GM12865 (cell line): ENCODE measurements at regions not wholly inside any gene's neighbourhood (a gene's known extent, or its start where the extent isn't known, plus 50 kb on each side); places are given as distances from the start of the nearest gene placed in this dataset.

Experiments used
- DNase-seq: peaks from one replicate; pipeline ENCODE4 v3.0.0; 2010; ENCODE audit warnings: low read depth
- H3K4me3 ChIP-seq: 2 replicates; pipeline ENCODE4 v1.5.1; 2011; ENCODE audit warnings: mild to moderate bottlenecking, low read depth, low read length, control low read depth
- TF ChIP-seq, protein P1 (sequence below): IDR thresholded peaks from 2 replicates; pipeline ENCODE4 v1.5.1; 2011; ENCODE audit warnings: low read length, control low read depth, low read depth, inconsistent platforms; ENCODE audit not compliant: insufficient read depth; ENCODE audit errors: missing control alignments

DNA sequence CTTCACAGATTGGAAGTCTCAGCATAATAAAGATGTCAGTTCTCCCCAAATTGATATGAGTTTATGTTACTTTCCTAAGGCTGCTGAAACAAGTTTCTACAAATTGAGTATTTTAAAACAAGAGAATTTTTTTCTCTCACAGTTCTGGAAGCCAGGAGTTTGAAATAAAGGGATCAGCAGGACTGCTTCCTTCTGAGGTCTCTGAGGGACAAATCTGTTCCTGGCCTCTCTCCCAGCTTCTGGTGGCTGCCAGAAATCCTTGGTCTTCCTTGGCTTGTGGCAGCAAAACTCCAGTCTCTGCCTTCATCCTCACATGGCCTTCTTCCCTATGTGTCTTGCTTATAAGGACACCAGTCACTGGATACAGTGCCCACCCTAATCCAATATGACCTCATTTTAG is 136.1 kb downstream of the TFAP2A start:
- TF ChIP-seq, protein P1, sequence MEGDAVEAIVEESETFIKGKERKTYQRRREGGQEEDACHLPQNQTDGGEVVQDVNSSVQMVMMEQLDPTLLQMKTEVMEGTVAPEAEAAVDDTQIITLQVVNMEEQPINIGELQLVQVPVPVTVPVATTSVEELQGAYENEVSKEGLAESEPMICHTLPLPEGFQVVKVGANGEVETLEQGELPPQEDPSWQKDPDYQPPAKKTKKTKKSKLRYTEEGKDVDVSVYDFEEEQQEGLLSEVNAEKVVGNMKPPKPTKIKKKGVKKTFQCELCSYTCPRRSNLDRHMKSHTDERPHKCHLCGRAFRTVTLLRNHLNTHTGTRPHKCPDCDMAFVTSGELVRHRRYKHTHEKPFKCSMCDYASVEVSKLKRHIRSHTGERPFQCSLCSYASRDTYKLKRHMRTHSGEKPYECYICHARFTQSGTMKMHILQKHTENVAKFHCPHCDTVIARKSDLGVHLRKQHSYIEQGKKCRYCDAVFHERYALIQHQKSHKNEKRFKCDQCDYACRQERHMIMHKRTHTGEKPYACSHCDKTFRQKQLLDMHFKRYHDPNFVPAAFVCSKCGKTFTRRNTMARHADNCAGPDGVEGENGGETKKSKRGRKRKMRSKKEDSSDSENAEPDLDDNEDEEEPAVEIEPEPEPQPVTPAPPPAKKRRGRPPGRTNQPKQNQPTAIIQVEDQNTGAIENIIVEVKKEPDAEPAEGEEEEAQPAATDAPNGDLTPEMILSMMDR = no peak
- no peak for DNase-seq
- H3K4me3 ChIP-seq = no peak overlapping the region

DNA sequence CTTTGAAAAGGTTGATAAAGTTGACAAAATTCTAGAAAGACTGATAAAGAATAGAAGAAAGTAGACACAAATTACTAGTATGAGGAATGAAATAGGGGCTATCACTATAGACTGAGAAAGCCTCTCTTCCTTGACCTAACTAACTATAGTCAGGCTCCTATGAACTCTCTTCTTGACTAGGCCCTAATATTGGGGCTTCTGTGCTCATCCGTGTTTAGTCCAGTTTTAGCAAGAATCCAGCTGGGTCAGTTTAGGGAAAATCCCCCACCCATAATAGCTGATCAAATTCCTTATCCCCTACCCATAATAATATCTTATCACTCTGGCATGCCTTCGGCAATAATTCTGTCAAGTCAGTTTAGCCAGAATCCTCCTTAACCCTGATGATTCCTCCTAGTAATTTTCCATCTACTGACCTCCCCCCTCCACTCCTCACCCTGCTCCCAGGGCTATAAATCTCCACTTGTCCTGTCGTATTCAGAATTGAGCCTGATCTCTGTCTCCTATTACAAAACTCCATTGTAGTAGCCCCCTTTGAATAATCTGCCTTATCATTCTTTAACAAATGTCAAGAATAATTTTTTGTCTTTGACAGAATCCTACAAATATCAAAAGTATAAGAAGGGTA is 138.1 kb downstream of the TFAP2A start:
- H3K4me3 ChIP-seq = no peak overlapping the region
- no peak for DNase-seq
- TF ChIP-seq, protein P1 = no peak

DNA sequence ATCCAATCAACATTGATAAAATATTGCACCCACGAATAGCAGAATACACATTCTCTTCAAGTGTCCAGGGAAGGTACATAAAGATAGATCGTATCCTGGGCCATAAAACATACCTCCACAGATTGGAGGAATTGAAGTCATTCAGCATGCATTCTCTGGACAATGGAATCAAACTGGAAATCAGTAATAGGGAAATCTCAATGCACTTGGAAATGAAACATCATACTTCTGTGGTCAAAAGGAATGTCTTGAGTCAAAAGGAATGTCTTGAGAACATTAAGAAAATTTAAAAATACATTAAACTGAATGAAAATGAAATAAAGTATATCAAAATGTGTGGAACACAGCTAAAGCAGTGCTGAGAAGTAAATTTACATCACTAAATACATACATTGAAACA is 138.8 kb downstream of the TFAP2A start:
- TF ChIP-seq, protein P1 = no peak
- DNase-seq = no peak
- no peak overlapping the region for H3K4me3 ChIP-seq

DNA sequence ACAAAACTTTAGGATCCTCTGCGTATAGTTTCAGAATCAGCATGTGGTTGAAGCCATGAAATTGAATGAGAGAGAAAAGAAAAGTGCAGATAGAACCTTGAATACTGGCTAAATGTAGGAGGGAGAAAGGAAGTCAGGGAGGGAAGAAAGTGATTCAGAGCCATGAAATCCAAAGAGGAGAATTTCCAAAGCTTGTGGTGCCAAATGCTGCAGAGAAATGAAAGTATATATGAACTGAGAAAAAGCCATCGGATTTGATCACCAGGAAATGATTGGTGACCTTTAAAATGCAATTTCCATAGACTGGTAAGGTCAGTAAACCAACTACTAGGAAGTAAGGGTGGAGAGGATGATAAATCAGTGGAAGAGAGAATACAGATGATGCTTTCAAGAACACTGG is 142.3 kb downstream of the TFAP2A start:
- TF ChIP-seq, protein P1 = no peak
- DNase-seq = no peak
- no peak overlapping the region for H3K4me3 ChIP-seq

- DNase-seq = no peak
- TF ChIP-seq, protein P1 = no peak
- no peak overlapping the region for H3K4me3 ChIP-seq
Measured at GRCh38 chr6:10271982-10272381, 142.9 kb downstream of the TFAP2A start.

DNA sequence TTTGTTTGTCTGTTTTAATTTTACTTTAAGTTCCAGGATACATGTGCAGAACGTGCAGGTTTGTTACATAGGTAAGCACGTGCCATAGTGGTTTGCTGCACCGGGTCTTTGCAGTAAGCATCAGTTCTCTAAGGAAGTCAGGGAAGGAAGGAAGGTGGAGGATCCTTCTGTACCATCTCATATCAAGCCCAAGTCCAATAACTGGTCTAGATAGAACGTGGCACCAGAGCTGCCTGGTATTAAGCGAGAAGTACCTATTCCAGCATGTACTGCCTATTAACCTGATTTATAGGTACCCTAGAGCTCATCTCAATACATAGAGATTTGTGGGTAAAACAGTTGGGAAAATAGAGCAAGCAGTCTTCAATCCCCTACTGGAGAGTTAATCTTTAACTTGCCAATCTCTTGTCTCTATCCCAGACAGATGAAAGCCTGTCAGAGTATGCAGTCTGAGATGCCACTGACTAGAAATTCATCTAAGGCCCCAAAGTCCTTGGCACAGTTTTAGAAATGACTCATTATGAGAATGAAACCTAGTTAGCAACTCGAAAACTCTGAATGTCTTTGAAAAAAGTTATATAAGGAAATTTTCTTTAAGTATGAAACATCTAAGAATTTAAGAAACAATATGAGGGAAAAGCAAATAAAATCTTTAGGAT is 144.9 kb downstream of the TFAP2A start:
- peak; percentile 24 for DNase-seq
- TF ChIP-seq, protein P1 = no peak
- H3K4me3 ChIP-seq = no peak overlapping the region
